Endodermal cell (in vitro differentiated cells): ENCODE measurements at regions not wholly inside any gene's neighbourhood (a gene's known extent, or its start where the extent isn't known, plus 50 kb on each side); places are given as distances from the start of the nearest gene placed in this dataset.

ENCODE experiments used
- DNase-seq: peaks from one replicate; pipeline ENCODE4 v3.0.0-alpha.2; 2017
- H3K27ac ChIP-seq: 2 replicates; pipeline ENCODE4 v1.5.1; 2013; ENCODE audit warnings: mild to moderate bottlenecking, low read depth, low read length, moderate library complexity
- H3K27me3 ChIP-seq: 2 replicates; pipeline ENCODE4 v1.6.1; 2013; ENCODE audit warnings: mild to moderate bottlenecking, low read length, moderate library complexity; ENCODE audit not compliant: insufficient read depth, control insufficient read depth, poor library complexity, severe bottlenecking
- H3K36me3 ChIP-seq: 2 replicates; pipeline ENCODE4 v1.7.0; 2013; ENCODE audit warnings: mild to moderate bottlenecking, low read length, moderate library complexity; ENCODE audit not compliant: control insufficient read depth, insufficient read depth
- H3K4me1 ChIP-seq: one replicate; pipeline ENCODE4 v1.7.0; 2013; ENCODE audit warnings: low read length; ENCODE audit not compliant: control insufficient read depth, insufficient read depth
- H3K4me3 ChIP-seq: 2 replicates; pipeline ENCODE4 v1.5.1; 2013; ENCODE audit warnings: mild to moderate bottlenecking, low read length, moderate library complexity
- H3K9ac ChIP-seq: 2 replicates; pipeline ENCODE4 v1.6.1; 2013; ENCODE audit warnings: mild to moderate bottlenecking, low read length, moderate library complexity; ENCODE audit not compliant: poor library complexity, severe bottlenecking; ENCODE audit errors: extremely low read depth
- H3K9me3 ChIP-seq: 2 replicates; pipeline ENCODE4 v1.6.1; 2013; ENCODE audit warnings: mild to moderate bottlenecking, low read length, moderate library complexity; ENCODE audit not compliant: control insufficient read depth
- H3K27ac Mint-ChIP-seq: 2 replicates; pipeline ENCODE4 v1.8.0; 2020; ENCODE audit warnings: mixed read lengths
- H3K27me3 Mint-ChIP-seq: 2 replicates; pipeline ENCODE4 v1.8.0; 2021; ENCODE audit warnings: mild to moderate bottlenecking, mixed read lengths; ENCODE audit not compliant: insufficient read depth
- H3K36me3 Mint-ChIP-seq: 2 replicates; pipeline ENCODE4 v1.8.0; 2020; ENCODE audit warnings: low read depth, mixed read lengths
- H3K4me1 Mint-ChIP-seq: 2 replicates; pipeline ENCODE4 v1.8.0; 2020; ENCODE audit warnings: mixed read lengths
- H3K4me3 Mint-ChIP-seq: 2 replicates; pipeline ENCODE4 v1.8.0; 2020; ENCODE audit warnings: mild to moderate bottlenecking, moderate library complexity, mixed read lengths
- H3K9me3 Mint-ChIP-seq: 2 replicates; pipeline ENCODE4 v1.8.0; 2020; ENCODE audit warnings: mild to moderate bottlenecking, mixed read lengths
- CTCF ChIP-seq: fragments of 200-600 bp; sonication (generic); conservative IDR thresholded peaks from 2 replicates; pipeline ENCODE4 v1.5.0; 2021; ENCODE audit warnings: antibody characterized with exemption, mild to moderate bottlenecking
- WGBS, 2 experiments: methylation state at CpG; one replicate each; pipeline versions ENCODE4 v1.1.5 to v1.1.7; 2013; ENCODE audit warnings: missing lambda C conversion rate in 2 of 2, mixed read lengths in 1 of 2; ENCODE audit not compliant: insufficient coverage in 1 of 2, insufficient read length in 1 of 2; 5-methylcytosine and 5-hydroxymethylcytosine counted together

DNA sequence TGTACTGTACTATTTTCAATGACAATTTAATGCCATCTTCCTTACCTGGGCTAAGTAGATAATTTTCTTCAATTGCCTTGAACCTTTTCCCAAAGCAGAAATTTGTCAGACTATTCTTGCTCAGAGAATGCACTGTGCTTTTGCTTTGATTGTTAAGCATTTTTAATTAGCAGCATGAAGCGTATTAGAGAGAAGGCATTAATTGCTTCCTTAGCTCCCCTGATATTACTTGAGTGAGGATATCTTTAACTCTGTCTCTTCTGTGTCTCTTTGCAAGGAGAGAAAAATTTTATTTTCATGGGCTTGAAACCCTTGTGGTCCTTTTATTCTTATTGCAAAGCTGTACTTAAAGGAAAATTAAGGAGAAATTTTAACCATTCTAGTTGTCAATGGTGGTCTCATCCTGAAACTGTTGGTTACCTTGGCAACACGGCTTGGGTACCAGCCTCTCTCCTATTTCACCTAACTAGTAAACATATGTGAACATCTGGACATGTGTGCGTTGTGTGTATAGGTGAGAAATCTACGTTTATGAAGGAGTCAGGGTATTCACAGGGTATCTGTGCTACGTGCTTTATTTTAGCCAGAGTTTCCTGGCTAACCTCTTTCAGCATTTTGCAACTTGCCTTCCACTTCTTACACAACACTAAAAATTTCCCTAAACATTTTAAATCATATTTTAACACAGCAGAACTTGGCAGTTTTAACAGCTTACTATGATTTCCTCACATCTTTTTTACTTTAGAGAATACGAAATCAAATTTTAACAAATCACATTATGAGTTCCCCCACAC lies 225.5 kb downstream of the KLF5 start:
- H3K4me1 ChIP-seq = peaks cover 4% of the 10 kb centered on the region
- Mint-ChIP-seq H3K27me3 (no peaks in the 10 kb centered on the region), H3K4me3 (no peak overlapping the region), H3K36me3 (no peaks in the 10 kb centered on the region), H3K9me3 (no peaks in the 10 kb centered on the region), H3K27ac (no peak overlapping the region), H3K4me1 (peaks cover 24% of the 10 kb centered on the region)
- H3K9ac ChIP-seq = no peak overlapping the region
- no peaks in the 10 kb centered on the region for H3K9me3 ChIP-seq
- no peak overlapping the region for H3K27ac ChIP-seq
- WGBS, 2 experiments = 96 to 100% methylated on average over 2 to 6 of the region's 6 CpGs
- DNase-seq = no peak
- no peak overlapping the region for H3K4me3 ChIP-seq
- TF ChIP-seq CTCF = no peak
- no peaks in the 10 kb centered on the region for H3K36me3 ChIP-seq
- no peaks in the 10 kb centered on the region for H3K27me3 ChIP-seq

- H3K27ac ChIP-seq = no peak overlapping the region
- no peaks in the 10 kb centered on the region for H3K27me3 Mint-ChIP-seq
- H3K4me3 Mint-ChIP-seq = no peak overlapping the region
- WGBS, 2 experiments = 93% methylated on average over 6 of the region's 6 CpGs; no CpG with 5 or more reads in 1 of the 2 experiments
- no peaks in the 10 kb centered on the region for H3K9me3 ChIP-seq
- peaks cover 18% of the 10 kb centered on the region for H3K4me1 Mint-ChIP-seq
- H3K4me3 ChIP-seq = no peak overlapping the region
- H3K27ac Mint-ChIP-seq = no peak overlapping the region
- no peak overlapping the region for H3K9ac ChIP-seq
- no peak for TF ChIP-seq CTCF
- H3K9me3 Mint-ChIP-seq = no peaks in the 10 kb centered on the region
- DNase-seq = no peak
- peaks cover 4% of the 10 kb centered on the region for H3K4me1 ChIP-seq
- no peaks in the 10 kb centered on the region for H3K36me3 Mint-ChIP-seq
- no peaks in the 10 kb centered on the region for H3K27me3 ChIP-seq
- no peaks in the 10 kb centered on the region for H3K36me3 ChIP-seq
Observed at GRCh38 chr13:73283636-73284035, 224.8 kb downstream of the KLF5 start.

DNA sequence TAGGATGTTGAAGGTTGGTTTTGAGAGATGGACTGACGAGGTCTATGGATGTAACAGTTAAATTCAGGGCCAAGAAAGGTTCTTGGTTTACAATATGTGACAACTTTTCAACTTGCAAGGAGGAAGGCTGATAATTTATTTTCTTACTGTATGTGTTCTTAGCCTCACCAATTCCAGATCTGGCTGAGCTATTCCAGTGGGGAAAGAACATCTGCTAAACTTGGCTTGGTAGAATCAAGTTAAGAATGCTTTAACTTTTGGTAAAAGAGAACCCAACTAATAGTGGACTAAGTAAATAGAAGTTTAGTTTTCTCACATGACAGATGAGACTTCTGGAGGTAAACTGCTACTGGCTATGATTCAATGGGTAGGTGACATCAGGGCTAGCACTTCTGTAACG lies 222.9 kb downstream of the KLF5 start:
- 97% methylated on average over 2 of the region's 2 CpGs; no CpG with 5 or more reads in 1 of the 2 experiments for WGBS, 2 experiments

More for the DNA sequence above, 222.9 kb downstream of the KLF5 start:
- no peak for DNase-seq
- H3K27ac ChIP-seq = no peak overlapping the region
- Mint-ChIP-seq H3K27ac (no peak overlapping the region), H3K4me1 (no peaks in the 10 kb centered on the region), H3K4me3 (no peak overlapping the region), H3K36me3 (no peaks in the 10 kb centered on the region), H3K27me3 (no peaks in the 10 kb centered on the region), H3K9me3 (peaks cover 4% of the 10 kb centered on the region)
- H3K27me3 ChIP-seq = no peaks in the 10 kb centered on the region
- H3K4me1 ChIP-seq = no peaks in the 10 kb centered on the region
- no peak for TF ChIP-seq CTCF
- H3K9me3 ChIP-seq = peaks cover 14% of the 10 kb centered on the region
- H3K36me3 ChIP-seq = no peaks in the 10 kb centered on the region
- no peak overlapping the region for H3K9ac ChIP-seq
- H3K4me3 ChIP-seq = no peak overlapping the region
